HEK293 (cell line): ENCODE measurements at regions not wholly inside any gene's neighbourhood (a gene's known extent, or its start where the extent isn't known, plus 50 kb on each side); places are given as distances from the start of the nearest gene placed in this dataset.

Experiments used
- KLF10 ChIP-seq: fragments of 450-650 bp; IDR thresholded peaks from 2 replicates; pipeline ENCODE4 v1.5.1; 2018; ENCODE audit warnings: missing biosample characterization, mild to moderate bottlenecking, missing genetic modification characterization
- KLF7 ChIP-seq: fragments of 450-650 bp; formaldehyde crosslinking; IDR thresholded peaks from 2 replicates; pipeline ENCODE4 v1.5.1; 2016; ENCODE audit warnings: missing biosample characterization, missing genetic modification characterization, borderline replicate concordance
- KLF8 ChIP-seq: fragments of 450-650 bp; formaldehyde crosslinking; IDR thresholded peaks from 2 replicates; pipeline ENCODE4 v1.5.1; 2016; ENCODE audit warnings: missing biosample characterization, missing genetic modification characterization
- MEIS1 ChIP-seq: sonication (generic); formaldehyde crosslinking; IDR thresholded peaks from 2 replicates; pipeline ENCODE4 v1.8.1; 2022; ENCODE audit warnings: missing genetic modification reagents, mild to moderate bottlenecking, borderline replicate concordance
- MZF1 ChIP-seq: fragments of 450-650 bp; formaldehyde crosslinking; IDR thresholded peaks from 2 replicates; pipeline ENCODE4 v1.5.1; 2017; ENCODE audit warnings: missing biosample characterization, missing genetic modification characterization, borderline replicate concordance
- PRDM1 ChIP-seq: fragments of 450-650 bp; formaldehyde crosslinking; IDR thresholded peaks from 2 replicates; pipeline ENCODE4; 2016; ENCODE audit warnings: missing biosample characterization, missing genetic modification characterization
- SP2 ChIP-seq: fragments of 450-650 bp; formaldehyde crosslinking; IDR thresholded peaks from 2 replicates; pipeline ENCODE4 v1.5.1; 2016; ENCODE audit warnings: missing biosample characterization, missing genetic modification characterization
- SP7 ChIP-seq: fragments of 450-650 bp; formaldehyde crosslinking; IDR thresholded peaks from 2 replicates; pipeline ENCODE4 v1.5.1; 2016; ENCODE audit warnings: missing biosample characterization, missing genetic modification characterization
- ZBTB20 ChIP-seq: fragments of 450-650 bp; formaldehyde crosslinking; IDR thresholded peaks from 2 replicates; pipeline ENCODE4 v1.5.1; 2016; ENCODE audit warnings: missing biosample characterization, missing genetic modification characterization
- ZBTB7A ChIP-seq: fragments of 450-650 bp; formaldehyde crosslinking; IDR thresholded peaks from 2 replicates; pipeline ENCODE4 v1.5.1; 2016; ENCODE audit warnings: low read depth, missing biosample characterization, missing genetic modification characterization
- ZNF114 ChIP-seq: fragments of 450-650 bp; formaldehyde crosslinking; IDR thresholded peaks from 2 replicates; pipeline ENCODE4 v1.5.0; 2017; ENCODE audit warnings: missing biosample characterization, missing genetic modification characterization
- ZNF169 ChIP-seq: fragments of 450-650 bp; formaldehyde crosslinking; IDR thresholded peaks from 2 replicates; pipeline ENCODE4 v1.5.1; 2016; ENCODE audit warnings: missing biosample characterization, missing genetic modification characterization
- ZNF202 ChIP-seq: fragments of 450-650 bp; formaldehyde crosslinking; IDR thresholded peaks from 2 replicates; pipeline ENCODE4 v1.5.1; 2016; ENCODE audit warnings: missing biosample characterization, missing genetic modification characterization, borderline replicate concordance
- ZNF266 ChIP-seq: fragments of 450-650 bp; formaldehyde crosslinking; IDR thresholded peaks from 2 replicates; pipeline ENCODE4 v1.5.1; 2016; ENCODE audit warnings: missing biosample characterization, missing genetic modification characterization, low read depth
- ZNF324 ChIP-seq: fragments of 450-650 bp; formaldehyde crosslinking; IDR thresholded peaks from 2 replicates; pipeline ENCODE4 v1.5.1; 2016; ENCODE audit warnings: missing biosample characterization, missing genetic modification characterization
- ZNF335 ChIP-seq: fragments of 450-650 bp; formaldehyde crosslinking; conservative IDR thresholded peaks from 2 replicates; pipeline ENCODE4 v1.5.1; 2016; ENCODE audit warnings: missing biosample characterization, missing genetic modification characterization
- ZNF341 ChIP-seq: fragments of 450-650 bp; formaldehyde crosslinking; IDR thresholded peaks from 2 replicates; pipeline ENCODE4; 2016; ENCODE audit warnings: low read depth, missing biosample characterization, missing genetic modification characterization
- ZNF350 ChIP-seq: fragments of 450-650 bp; formaldehyde crosslinking; IDR thresholded peaks from 2 replicates; pipeline ENCODE4 v1.5.0; 2017; ENCODE audit warnings: missing biosample characterization, mild to moderate bottlenecking, missing genetic modification characterization
- ZNF354C ChIP-seq: fragments of 450-650 bp; formaldehyde crosslinking; IDR thresholded peaks from 2 replicates; pipeline ENCODE4 v1.5.1; 2016; ENCODE audit warnings: missing biosample characterization, missing genetic modification characterization, low read depth, borderline replicate concordance
- ZNF366 ChIP-seq: fragments of 450-650 bp; formaldehyde crosslinking; conservative IDR thresholded peaks from 2 replicates; pipeline ENCODE4 v1.5.1; 2016; ENCODE audit warnings: missing biosample characterization, missing genetic modification characterization
- ZNF391 ChIP-seq: fragments of 450-650 bp; formaldehyde crosslinking; IDR thresholded peaks from 2 replicates; pipeline ENCODE4 v1.5.1; 2016; ENCODE audit warnings: low read depth, missing biosample characterization, missing genetic modification characterization, borderline replicate concordance
- ZNF416 ChIP-seq: fragments of 450-650 bp; formaldehyde crosslinking; IDR thresholded peaks from 2 replicates; pipeline ENCODE4 v1.5.1; 2016; ENCODE audit warnings: missing biosample characterization, missing genetic modification characterization
- ZNF433 ChIP-seq: fragments of 450-650 bp; formaldehyde crosslinking; IDR thresholded peaks from 2 replicates; pipeline ENCODE4 v1.5.1; 2016; ENCODE audit warnings: missing biosample characterization, missing genetic modification characterization, low read depth
- ZNF529 ChIP-seq: fragments of 450-650 bp; formaldehyde crosslinking; IDR thresholded peaks from 2 replicates; pipeline ENCODE4 v1.5.1; 2017; ENCODE audit warnings: missing genetic modification characterization, missing biosample characterization; ENCODE audit not compliant: insufficient replicate concordance
- ZNF544 ChIP-seq: fragments of 450-650 bp; formaldehyde crosslinking; IDR thresholded peaks from 2 replicates; pipeline ENCODE4 v1.5.0; 2017; ENCODE audit warnings: missing biosample characterization, missing genetic modification characterization
- ZNF549 ChIP-seq: fragments of 450-650 bp; IDR thresholded peaks from 2 replicates; pipeline ENCODE4 v1.5.1; 2018; ENCODE audit warnings: missing biosample characterization, missing genetic modification characterization, mild to moderate bottlenecking, inconsistent platforms, moderate library complexity
- ZNF768 ChIP-seq: fragments of 450-650 bp; formaldehyde crosslinking; IDR thresholded peaks from 2 replicates; pipeline ENCODE4 v1.5.1; 2018; ENCODE audit warnings: missing biosample characterization, mild to moderate bottlenecking, missing genetic modification characterization
- ZSCAN30 ChIP-seq: fragments of 450-650 bp; IDR thresholded peaks from 2 replicates; pipeline ENCODE4 v1.5.1; 2018; ENCODE audit warnings: missing biosample characterization, mild to moderate bottlenecking, missing genetic modification characterization, moderate library complexity
- TF ChIP-seq, protein P1 (sequence below): fragments of 450-650 bp; IDR thresholded peaks from 2 replicates; pipeline ENCODE4 v1.5.1; 2018; ENCODE audit warnings: missing biosample characterization, missing genetic modification characterization
- TF ChIP-seq, protein P2 (sequence below): fragments of 450-650 bp; formaldehyde crosslinking; IDR thresholded peaks from 2 replicates; pipeline ENCODE4 v1.5.1; 2016; ENCODE audit warnings: missing biosample characterization, missing genetic modification characterization
- TF ChIP-seq, protein P3 (sequence below): fragments of 450-650 bp; formaldehyde crosslinking; IDR thresholded peaks from 2 replicates; pipeline ENCODE4 v1.5.1; 2016; ENCODE audit warnings: missing biosample characterization, missing genetic modification characterization
- TF ChIP-seq, protein P4 (sequence below): fragments of 450-650 bp; formaldehyde crosslinking; IDR thresholded peaks from 2 replicates; pipeline ENCODE4 v1.5.1; 2016; ENCODE audit warnings: missing biosample characterization, missing genetic modification characterization
- TF ChIP-seq, protein P5 (sequence below): fragments of 450-650 bp; formaldehyde crosslinking; IDR thresholded peaks from 2 replicates; pipeline ENCODE4 v1.5.1; 2016; ENCODE audit warnings: missing biosample characterization, missing genetic modification characterization

DNA sequence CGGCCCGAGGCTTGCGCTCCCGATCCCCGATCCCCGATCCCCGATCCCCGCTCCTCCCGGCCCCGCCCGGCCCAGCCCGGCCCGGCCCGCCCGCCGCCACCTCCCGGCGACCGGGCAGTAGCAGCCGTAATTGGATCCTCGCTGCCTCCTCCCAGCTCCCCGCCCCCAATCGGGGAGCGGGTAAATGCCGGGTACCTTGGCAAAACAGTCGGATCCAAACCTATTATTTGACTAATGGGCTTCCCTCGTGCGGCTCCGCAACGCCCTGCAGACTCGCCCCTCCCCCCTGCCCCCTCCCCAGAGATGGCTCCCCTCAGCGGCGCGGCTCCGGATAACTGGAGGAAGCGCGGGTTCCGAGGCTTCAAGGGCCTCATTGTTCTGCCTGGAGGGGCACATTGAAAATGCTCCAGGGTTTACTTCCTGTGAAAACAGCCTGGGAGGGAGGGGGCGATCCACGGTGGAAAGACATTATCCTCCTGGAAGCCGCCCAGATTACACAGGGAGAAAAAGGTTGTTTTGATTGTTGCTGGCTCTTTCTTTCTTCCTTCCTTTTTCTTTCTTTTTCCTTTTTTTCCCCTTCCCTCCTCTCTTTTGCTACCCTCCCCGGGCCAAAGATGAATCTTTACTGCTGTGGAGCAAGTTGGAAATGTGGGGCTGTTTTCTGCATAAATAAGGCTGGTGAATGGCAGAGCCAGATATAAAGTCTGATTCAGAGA, 94.7 kb upstream of the ZMIZ1 start (continued):
- TF ChIP-seq ZNF354C (tag by site-specific recombination) (no peak), ZNF549 (no peak), ZNF350 (no peak), MZF1 (tag by site-specific recombination) (peak; percentile 80; the same call in 1 of the 2 replicates), KLF7 (no peak), ZNF366 (peak; percentile 91), KLF10 (no peak), ZNF335 (tag by site-specific recombination) (peak; percentile 83), KLF8 (tag by site-specific recombination) (no peak), ZNF529 (tag by site-specific recombination) (no peak), ZNF266 (tag by site-specific recombination) (no peak), ZNF768 (tag by site-specific recombination) (no peak), SP7 (tag by site-specific recombination) (peak; percentile 67), SP2 (peak; percentile 41), ZBTB20 (no peak), PRDM1 (peak; percentile 82), ZNF433 (tag by site-specific recombination) (no peak), ZSCAN30 (tag by site-specific recombination) (peak; percentile 12; the same call in 1 of the 2 replicates), ZNF391 (no peak), ZNF202 (tag by site-specific recombination) (no peak), ZNF341 (tag by site-specific recombination) (peak; percentile 69), ZNF169 (tag by site-specific recombination) (no peak), ZBTB7A (tag by site-specific recombination) (no peak), MEIS1 (CRISPR knock-in tag) (no peak), ZNF324 (tag by site-specific recombination) (no peak), ZNF544 (tag by site-specific recombination) (no peak), ZNF416 (tag by site-specific recombination) (no peak), ZNF114 (tag by site-specific recombination) (no peak)
- TF ChIP-seq, protein P1, sequence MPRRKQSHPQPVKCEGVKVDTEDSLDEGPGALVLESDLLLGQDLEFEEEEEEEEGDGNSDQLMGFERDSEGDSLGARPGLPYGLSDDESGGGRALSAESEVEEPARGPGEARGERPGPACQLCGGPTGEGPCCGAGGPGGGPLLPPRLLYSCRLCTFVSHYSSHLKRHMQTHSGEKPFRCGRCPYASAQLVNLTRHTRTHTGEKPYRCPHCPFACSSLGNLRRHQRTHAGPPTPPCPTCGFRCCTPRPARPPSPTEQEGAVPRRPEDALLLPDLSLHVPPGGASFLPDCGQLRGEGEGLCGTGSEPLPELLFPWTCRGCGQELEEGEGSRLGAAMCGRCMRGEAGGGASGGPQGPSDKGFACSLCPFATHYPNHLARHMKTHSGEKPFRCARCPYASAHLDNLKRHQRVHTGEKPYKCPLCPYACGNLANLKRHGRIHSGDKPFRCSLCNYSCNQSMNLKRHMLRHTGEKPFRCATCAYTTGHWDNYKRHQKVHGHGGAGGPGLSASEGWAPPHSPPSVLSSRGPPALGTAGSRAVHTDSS (tag by site-specific recombination), result no peak
- TF ChIP-seq, protein P2, sequence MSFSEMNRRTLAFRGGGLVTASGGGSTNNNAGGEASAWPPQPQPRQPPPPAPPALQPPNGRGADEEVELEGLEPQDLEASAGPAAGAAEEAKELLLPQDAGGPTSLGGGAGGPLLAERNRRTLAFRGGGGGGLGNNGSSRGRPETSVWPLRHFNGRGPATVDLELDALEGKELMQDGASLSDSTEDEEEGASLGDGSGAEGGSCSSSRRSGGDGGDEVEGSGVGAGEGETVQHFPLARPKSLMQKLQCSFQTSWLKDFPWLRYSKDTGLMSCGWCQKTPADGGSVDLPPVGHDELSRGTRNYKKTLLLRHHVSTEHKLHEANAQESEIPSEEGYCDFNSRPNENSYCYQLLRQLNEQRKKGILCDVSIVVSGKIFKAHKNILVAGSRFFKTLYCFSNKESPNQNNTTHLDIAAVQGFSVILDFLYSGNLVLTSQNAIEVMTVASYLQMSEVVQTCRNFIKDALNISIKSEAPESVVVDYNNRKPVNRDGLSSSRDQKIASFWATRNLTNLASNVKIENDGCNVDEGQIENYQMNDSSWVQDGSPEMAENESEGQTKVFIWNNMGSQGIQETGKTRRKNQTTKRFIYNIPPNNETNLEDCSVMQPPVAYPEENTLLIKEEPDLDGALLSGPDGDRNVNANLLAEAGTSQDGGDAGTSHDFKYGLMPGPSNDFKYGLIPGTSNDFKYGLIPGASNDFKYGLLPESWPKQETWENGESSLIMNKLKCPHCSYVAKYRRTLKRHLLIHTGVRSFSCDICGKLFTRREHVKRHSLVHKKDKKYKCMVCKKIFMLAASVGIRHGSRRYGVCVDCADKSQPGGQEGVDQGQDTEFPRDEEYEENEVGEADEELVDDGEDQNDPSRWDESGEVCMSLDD (tag by site-specific recombination), result no peak
- TF ChIP-seq, protein P3, sequence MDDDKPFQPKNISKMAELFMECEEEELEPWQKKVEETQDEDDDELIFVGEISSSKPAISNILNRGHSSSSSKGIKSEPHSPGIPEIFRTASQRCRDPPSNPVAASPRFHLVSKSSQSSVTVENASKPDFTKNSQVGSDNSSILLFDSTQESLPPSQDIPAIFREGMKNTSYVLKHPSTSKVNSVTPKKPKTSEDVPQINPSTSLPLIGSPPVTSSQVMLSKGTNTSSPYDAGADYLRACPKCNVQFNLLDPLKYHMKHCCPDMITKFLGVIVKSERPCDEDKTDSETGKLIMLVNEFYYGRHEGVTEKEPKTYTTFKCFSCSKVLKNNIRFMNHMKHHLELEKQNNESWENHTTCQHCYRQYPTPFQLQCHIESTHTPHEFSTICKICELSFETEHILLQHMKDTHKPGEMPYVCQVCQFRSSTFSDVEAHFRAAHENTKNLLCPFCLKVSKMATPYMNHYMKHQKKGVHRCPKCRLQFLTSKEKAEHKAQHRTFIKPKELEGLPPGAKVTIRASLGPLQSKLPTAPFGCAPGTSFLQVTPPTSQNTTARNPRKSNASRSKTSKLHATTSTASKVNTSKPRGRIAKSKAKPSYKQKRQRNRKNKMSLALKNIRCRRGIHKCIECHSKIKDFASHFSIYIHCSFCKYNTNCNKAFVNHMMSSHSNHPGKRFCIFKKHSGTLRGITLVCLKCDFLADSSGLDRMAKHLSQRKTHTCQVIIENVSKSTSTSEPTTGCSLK, result no peak
- TF ChIP-seq, protein P4, sequence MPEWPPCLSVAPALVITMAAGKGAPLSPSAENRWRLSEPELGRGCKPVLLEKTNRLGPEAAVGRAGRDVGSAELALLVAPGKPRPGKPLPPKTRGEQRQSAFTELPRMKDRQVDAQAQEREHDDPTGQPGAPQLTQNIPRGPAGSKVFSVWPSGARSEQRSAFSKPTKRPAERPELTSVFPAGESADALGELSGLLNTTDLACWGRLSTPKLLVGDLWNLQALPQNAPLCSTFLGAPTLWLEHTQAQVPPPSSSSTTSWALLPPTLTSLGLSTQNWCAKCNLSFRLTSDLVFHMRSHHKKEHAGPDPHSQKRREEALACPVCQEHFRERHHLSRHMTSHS, result no peak
- TF ChIP-seq, protein P5, sequence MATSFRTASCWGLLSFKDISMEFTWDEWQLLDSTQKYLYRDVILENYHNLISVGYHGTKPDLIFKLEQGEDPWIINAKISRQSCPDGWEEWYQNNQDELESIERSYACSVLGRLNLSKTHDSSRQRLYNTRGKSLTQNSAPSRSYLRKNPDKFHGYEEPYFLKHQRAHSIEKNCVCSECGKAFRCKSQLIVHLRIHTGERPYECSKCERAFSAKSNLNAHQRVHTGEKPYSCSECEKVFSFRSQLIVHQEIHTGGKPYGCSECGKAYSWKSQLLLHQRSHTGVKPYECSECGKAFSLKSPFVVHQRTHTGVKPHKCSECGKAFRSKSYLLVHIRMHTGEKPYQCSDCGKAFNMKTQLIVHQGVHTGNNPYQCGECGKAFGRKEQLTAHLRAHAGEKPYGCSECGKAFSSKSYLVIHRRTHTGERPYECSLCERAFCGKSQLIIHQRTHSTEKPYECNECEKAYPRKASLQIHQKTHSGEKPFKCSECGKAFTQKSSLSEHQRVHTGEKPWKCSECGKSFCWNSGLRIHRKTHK (tag by site-specific recombination), result no peak
